HCT116 (cell line): ENCODE measurements at regions not wholly inside any gene's neighbourhood (a gene's known extent, or its start where the extent isn't known, plus 50 kb on each side); places are given as distances from the start of the nearest gene placed in this dataset.

Experiments
- ATAC-seq: fragments of 200-7000 bp; cut with Tn5 transposase; 2 replicates; pipeline ENCODE4 v1.9.1; 2020; ENCODE audit warnings: mild to moderate bottlenecking, moderate library complexity
- BruUV-seq: library from RNA; stranded (reverse); fragments of 400-500 nt; replicated peaks from 2 replicates; lab custom pipeline; 2021; lab: Mats Ljungman, UMichigan
- CTCF ChIA-PET: fragments of 300-600 bp; sonication (Branson Sonifier 250); formaldehyde crosslinking; loops from one replicate; lab custom pipeline; 2021; ENCODE audit warnings: antibody characterized with exemption; lab: Charles Lee
- POLR2A ChIA-PET: fragments of 300-600, 350-600 bp; sonication (Branson Sonifier 250); formaldehyde crosslinking; loops from one replicate; lab custom pipeline; 2021; ENCODE audit warnings: antibody characterized with exemption; lab: Charles Lee
- RAD21 ChIA-PET, 2 experiments: fragments of 300-600 bp; sonication (Branson Sonifier 250); formaldehyde crosslinking; loops; one replicate each; lab custom pipeline; 2023; ENCODE audit warnings: low total read pairs in 2 of 2; ENCODE audit not compliant: uncharacterized antibody in 2 of 2, unreplicated experiment in 2 of 2, low non-redundant PET in 1 of 2; lab: Charles Lee
- DNase-seq: peaks from one replicate; pipeline ENCODE4 v3.0.0-alpha.2; 2010; ENCODE audit warnings: low read depth, low spot score
- H2AFZ ChIP-seq: fragments of 200-600 bp; shearing (Covaris generic), sonication (generic); 2 replicates; pipeline ENCODE4 v1.6.1; 2017; ENCODE audit warnings: low read depth, mixed run types, mixed read lengths, antibody characterized with exemption, low read length; ENCODE audit not compliant: poor library complexity, severe bottlenecking
- H3K27ac ChIP-seq: 2 replicates; pipeline ENCODE4 v1.5.1; 2012; ENCODE audit warnings: low read depth, low read length
- H3K27me3 ChIP-seq: fragments of 200-600 bp; sonication (generic); 2 replicates; pipeline ENCODE4 v1.6.1; 2016; ENCODE audit warnings: mixed run types, low read length, mixed read lengths; ENCODE audit not compliant: insufficient read depth
- H3K36me3 ChIP-seq, 2 experiments: fragments of 200-500 bp in 1 of 2; fragments of 200-600 bp in 1 of 2; sonication (Bioruptor generic) in 1 of 2; sonication (generic) in 1 of 2; 2 replicates each; pipeline versions ENCODE4 v1.5.1 to v1.6.1; 2014 to 2016; ENCODE audit warnings: low read length in 2 of 2, inconsistent platforms in 1 of 2, mixed read lengths in 1 of 2, mixed run types in 1 of 2; ENCODE audit not compliant: insufficient read depth in 2 of 2, control insufficient read depth in 1 of 2
- H3K4me1 ChIP-seq, 2 experiments: fragments of 200-600 bp in 1 of 2; sonication (generic) in 1 of 2; 2 replicates each; pipeline versions ENCODE4 v1.5.1 to v1.6.1; 2012 to 2017; ENCODE audit warnings: low read length in 2 of 2, inconsistent platforms in 1 of 2, mild to moderate bottlenecking in 1 of 2, mixed read lengths in 1 of 2, mixed run types in 1 of 2, moderate library complexity in 1 of 2; ENCODE audit not compliant: insufficient read depth in 2 of 2, control insufficient read depth in 1 of 2
- H3K4me2 ChIP-seq: fragments of 200-600 bp; sonication (generic); 2 replicates; pipeline ENCODE4 v1.6.1; 2017; ENCODE audit warnings: mixed run types, low read length, mixed read lengths
- H3K4me3 ChIP-seq, 2 experiments: fragments of 200-600 bp in 1 of 2; sonication (generic) in 1 of 2; replicated peaks in 1 of 2; 2 replicates each; pipeline ENCODE4 v1.5.1; 2011 to 2016; ENCODE audit warnings: low read length in 2 of 2, control low read depth in 1 of 2, low read depth in 1 of 2, mild to moderate bottlenecking in 1 of 2, mixed read lengths in 1 of 2, mixed run types in 1 of 2
- H3K79me2 ChIP-seq: fragments of 200-600 bp; sonication (generic); 2 replicates; pipeline ENCODE4 v1.6.1; 2017; ENCODE audit warnings: mild to moderate bottlenecking, mixed run types, low read length, moderate library complexity, mixed read lengths; ENCODE audit not compliant: insufficient read depth
- H3K9ac ChIP-seq: fragments of 200-600 bp; sonication (generic); 2 replicates; pipeline ENCODE4 v1.6.1; 2016; ENCODE audit warnings: low read length, mixed read lengths
- H3K9me2 ChIP-seq: fragments of 200-600 bp; sonication (generic), shearing (Covaris generic); 2 replicates; pipeline ENCODE4 v1.6.1; 2017; ENCODE audit warnings: mixed run types, mild to moderate bottlenecking, moderate library complexity; ENCODE audit not compliant: insufficient read depth
- H3K9me3 ChIP-seq, 2 experiments: fragments of 200-500 bp in 1 of 2; fragments of 200-600 bp in 1 of 2; sonication (Bioruptor generic) in 1 of 2; sonication (generic) in 1 of 2; 2 replicates each; pipeline ENCODE4 v1.6.1; 2014 to 2017; ENCODE audit warnings: low read length in 2 of 2, mixed read lengths in 2 of 2, inconsistent platforms in 1 of 2, low read depth in 1 of 2, mild to moderate bottlenecking in 1 of 2, mixed run types in 1 of 2, moderate library complexity in 1 of 2; ENCODE audit not compliant: control insufficient read depth in 1 of 2, insufficient read depth in 1 of 2
- H4K20me1 ChIP-seq: fragments of 200-600 bp; sonication (generic), shearing (Covaris generic); 2 replicates; pipeline ENCODE4 v1.6.1; 2017; ENCODE audit warnings: mixed run types, mild to moderate bottlenecking, moderate library complexity; ENCODE audit not compliant: insufficient read depth
- CBX3 ChIP-seq: IDR thresholded peaks from 2 replicates; pipeline ENCODE4 v1.6.1; 2012; ENCODE audit warnings: low read depth
- ELF1 ChIP-seq: IDR thresholded peaks from 2 replicates; pipeline ENCODE4 v1.6.1; 2012; ENCODE audit warnings: low read depth, borderline replicate concordance
- EZH2 ChIP-seq: fragments of 200-600 bp; sonication (generic); IDR thresholded peaks from 2 replicates; pipeline ENCODE4 v1.6.1; 2017; ENCODE audit warnings: antibody characterized with exemption, mixed run types
- FOSL1 ChIP-seq: IDR thresholded peaks from 2 replicates; pipeline ENCODE4 v1.6.1; 2012; ENCODE audit warnings: low read depth
- POLR2A ChIP-seq: IDR thresholded peaks from 2 replicates; pipeline ENCODE4 v1.7.0; 2011; ENCODE audit warnings: borderline replicate concordance; ENCODE audit not compliant: insufficient read depth, insufficient read length; ENCODE audit errors: extremely low read depth
- SIN3A ChIP-seq: IDR thresholded peaks from 2 replicates; pipeline ENCODE4 v1.6.1; 2012; ENCODE audit warnings: low read depth
- TCF7L2 ChIP-seq: IDR thresholded peaks from 2 replicates; pipeline ENCODE4 v1.7.0; 2011; ENCODE audit warnings: borderline replicate concordance, inconsistent platforms; ENCODE audit not compliant: insufficient read depth, insufficient read length; ENCODE audit errors: extremely low read depth
- ZNF274 ChIP-seq: fragments of 200-500 bp; sonication (Bioruptor generic); IDR thresholded peaks from 2 replicates; pipeline ENCODE4 v1.6.1; 2014; ENCODE audit warnings: mild to moderate bottlenecking, low read depth, low read length, inconsistent platforms
- intact Hi-C: fragments of 100-400 bp; cut with micrococcal nuclease; formaldehyde crosslinking; loops from 2 replicates; pipeline ENCODE4 v1.10.0; 2022
- TF ChIP-seq, protein P1 (sequence below), 3 experiments: fragments of 200-600 bp in 1 of 3; sonication (generic) in 1 of 3; IDR thresholded peaks in 2 of 3; conservative IDR thresholded peaks in 1 of 3; 2 replicates each; pipeline ENCODE4 v1.5.1; 2012 to 2017; ENCODE audit warnings: low read depth in 2 of 3, low read length in 2 of 3, antibody characterized with exemption in 1 of 3, borderline replicate concordance in 1 of 3, control low read depth in 1 of 3, mild to moderate bottlenecking in 1 of 3, mixed read lengths in 1 of 3, mixed run types in 1 of 3, moderate library complexity in 1 of 3; ENCODE audit not compliant: insufficient read depth in 1 of 3
- TF ChIP-seq, protein P2 (sequence below): IDR thresholded peaks from 2 replicates; pipeline ENCODE4 v1.6.1; 2012
- TF ChIP-seq, protein P3 (sequence below): IDR thresholded peaks from 2 replicates; pipeline ENCODE4 v1.6.1; 2012

DNA sequence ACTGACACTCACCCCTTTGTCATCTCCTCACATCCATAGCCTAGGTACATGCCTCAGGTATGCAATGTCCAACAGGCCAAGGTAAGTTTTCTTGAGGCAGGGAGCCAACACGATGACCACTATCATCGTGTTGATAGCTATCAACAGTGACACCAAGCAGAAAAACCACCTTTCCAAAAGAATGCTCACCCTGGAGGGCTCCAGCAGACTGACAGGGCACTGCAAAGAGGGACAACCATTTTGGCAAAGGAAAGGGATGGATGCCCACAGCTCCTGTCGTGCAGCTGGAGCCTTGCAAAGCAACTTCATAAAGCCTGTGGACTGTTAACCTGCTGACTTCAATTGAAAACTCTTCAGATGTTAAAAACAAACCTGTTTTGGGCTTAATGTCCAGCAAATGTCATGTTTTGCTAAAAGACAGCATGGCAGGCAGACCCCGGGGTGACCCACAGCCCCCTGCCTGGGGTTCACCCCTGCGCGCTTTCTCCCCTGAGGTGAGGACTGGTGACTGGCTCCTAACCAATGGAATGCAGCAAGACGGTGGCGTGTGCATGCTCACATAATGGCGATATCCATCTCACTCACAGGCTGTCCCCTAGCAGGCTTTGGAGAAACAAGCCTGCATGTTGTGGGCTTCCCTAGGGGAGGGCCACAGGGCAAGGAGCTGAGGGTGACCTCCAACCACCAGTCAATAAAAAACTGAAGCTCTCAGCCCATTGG, 293.8 kb downstream of the TCERG1L start:
- Histone ChIP-seq H3K9ac (no peak overlapping the region), H3K4me3 (no peak overlapping the region), H3K4me2 (no peak overlapping the region), H3K9me2 (no peaks in the 10 kb centered on the region), H3K27me3 (no peaks in the 10 kb centered on the region), H3K79me2 (no peaks in the 10 kb centered on the region), H3K9me3 (no peaks in the 10 kb centered on the region), H3K4me1 (no peaks in the 10 kb centered on the region), H3K36me3 (no peaks in the 10 kb centered on the region), H3K27ac (no peak overlapping the region), H4K20me1 (no peaks in the 10 kb centered on the region), H2AFZ (no peak overlapping the region)
- ChIA-PET CTCF (no interaction called here), RAD21 (no interaction called here), POLR2A (no interaction called here)
- intact Hi-C loops, result no loop called here
- TF ChIP-seq ELF1 (no peak), SIN3A (no peak), POLR2A (no peak), CBX3 (no peak), TCF7L2 (no peak), EZH2 (no peak), FOSL1 (no peak), ZNF274 (no peak)
- TF ChIP-seq, protein P1, sequence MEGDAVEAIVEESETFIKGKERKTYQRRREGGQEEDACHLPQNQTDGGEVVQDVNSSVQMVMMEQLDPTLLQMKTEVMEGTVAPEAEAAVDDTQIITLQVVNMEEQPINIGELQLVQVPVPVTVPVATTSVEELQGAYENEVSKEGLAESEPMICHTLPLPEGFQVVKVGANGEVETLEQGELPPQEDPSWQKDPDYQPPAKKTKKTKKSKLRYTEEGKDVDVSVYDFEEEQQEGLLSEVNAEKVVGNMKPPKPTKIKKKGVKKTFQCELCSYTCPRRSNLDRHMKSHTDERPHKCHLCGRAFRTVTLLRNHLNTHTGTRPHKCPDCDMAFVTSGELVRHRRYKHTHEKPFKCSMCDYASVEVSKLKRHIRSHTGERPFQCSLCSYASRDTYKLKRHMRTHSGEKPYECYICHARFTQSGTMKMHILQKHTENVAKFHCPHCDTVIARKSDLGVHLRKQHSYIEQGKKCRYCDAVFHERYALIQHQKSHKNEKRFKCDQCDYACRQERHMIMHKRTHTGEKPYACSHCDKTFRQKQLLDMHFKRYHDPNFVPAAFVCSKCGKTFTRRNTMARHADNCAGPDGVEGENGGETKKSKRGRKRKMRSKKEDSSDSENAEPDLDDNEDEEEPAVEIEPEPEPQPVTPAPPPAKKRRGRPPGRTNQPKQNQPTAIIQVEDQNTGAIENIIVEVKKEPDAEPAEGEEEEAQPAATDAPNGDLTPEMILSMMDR (IDR thresholded peaks at IDR 0.05 in 2 of 3, conservative IDR thresholded peaks at IDR 0.05 in 1 of 3; ENCODE audit: borderline replicate concordance in 1 of 3, insufficient read depth in 1 of 3, low read depth in 2 of 3, low read length in 2 of 3), result no peak
- TF ChIP-seq, protein P2, sequence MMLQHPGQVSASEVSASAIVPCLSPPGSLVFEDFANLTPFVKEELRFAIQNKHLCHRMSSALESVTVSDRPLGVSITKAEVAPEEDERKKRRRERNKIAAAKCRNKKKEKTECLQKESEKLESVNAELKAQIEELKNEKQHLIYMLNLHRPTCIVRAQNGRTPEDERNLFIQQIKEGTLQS, result no peak
- TF ChIP-seq, protein P3, sequence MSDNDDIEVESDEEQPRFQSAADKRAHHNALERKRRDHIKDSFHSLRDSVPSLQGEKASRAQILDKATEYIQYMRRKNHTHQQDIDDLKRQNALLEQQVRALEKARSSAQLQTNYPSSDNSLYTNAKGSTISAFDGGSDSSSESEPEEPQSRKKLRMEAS, result no peak
- no TSS peak for BruUV-seq
- no peak for DNase-seq
- ATAC-seq, result no peak
